OCI-LY1 (cell line): ENCODE measurements at regions not wholly inside any gene's neighbourhood (a gene's known extent, or its start where the extent isn't known, plus 50 kb on each side); places are given as distances from the start of the nearest gene placed in this dataset.

Experiments used
- H2AFZ ChIP-seq: fragments of 200-600 bp; sonication (generic), shearing (Covaris generic); 2 replicates; pipeline ENCODE4 v1.6.0; 2014; ENCODE audit warnings: antibody characterized with exemption, mild to moderate bottlenecking, low read length
- H3F3A ChIP-seq: fragments of 200-600 bp; sonication (generic), shearing (Covaris generic); 2 replicates; pipeline ENCODE4 v1.6.0; 2014; ENCODE audit warnings: mild to moderate bottlenecking, antibody characterized with exemption, low read length, moderate library complexity; ENCODE audit not compliant: insufficient read depth
- H3K27ac ChIP-seq: fragments of 200-600 bp; sonication (generic); 2 replicates; pipeline ENCODE4 v1.5.1; 2014; ENCODE audit warnings: low read length, mixed run types, mild to moderate bottlenecking, low read depth; ENCODE audit not compliant: poor library complexity, severe bottlenecking
- H3K27me3 ChIP-seq: fragments of 200-600 bp; sonication (generic); 2 replicates; pipeline ENCODE4 v1.6.0; 2014; ENCODE audit warnings: antibody characterized with exemption, mild to moderate bottlenecking, low read length, moderate library complexity; ENCODE audit not compliant: insufficient read depth
- H3K36me3 ChIP-seq: fragments of 200-600 bp; sonication (generic); 2 replicates; pipeline ENCODE4 v1.6.1; 2014; ENCODE audit warnings: mild to moderate bottlenecking, antibody characterized with exemption, low read length, moderate library complexity, mixed read lengths; ENCODE audit not compliant: insufficient read depth
- H3K4me1 ChIP-seq: fragments of 200-600 bp; sonication (generic); 2 replicates; pipeline ENCODE4 v1.5.1; 2014; ENCODE audit warnings: mild to moderate bottlenecking, low read length, moderate library complexity; ENCODE audit not compliant: insufficient read depth, severe bottlenecking
- H3K4me2 ChIP-seq: fragments of 200-600 bp; sonication (generic), shearing (Covaris generic); 2 replicates; pipeline ENCODE4 v1.6.1; 2014; ENCODE audit warnings: low read length
- H3K4me3 ChIP-seq: fragments of 200-600 bp; sonication (generic); 2 replicates; pipeline ENCODE4 v1.5.1; 2014; ENCODE audit warnings: low read length, low read depth, mild to moderate bottlenecking, mixed read lengths; ENCODE audit not compliant: poor library complexity, severe bottlenecking
- H3K79me2 ChIP-seq: fragments of 200-600 bp; shearing (Covaris generic); 2 replicates; pipeline ENCODE4 v1.6.1; 2016; ENCODE audit warnings: mixed run types, low read length, mixed read lengths; ENCODE audit not compliant: insufficient read depth
- H3K9ac ChIP-seq: fragments of 200-600 bp; sonication (generic), shearing (Covaris generic); 2 replicates; pipeline ENCODE4 v1.6.1; 2014; ENCODE audit warnings: mild to moderate bottlenecking, low read length, mixed read lengths
- H3K9me2 ChIP-seq: fragments of 200-600 bp; sonication (generic), shearing (Covaris generic); 2 replicates; pipeline ENCODE4 v1.6.1; 2014; ENCODE audit warnings: low read depth, mild to moderate bottlenecking, low read length, mixed read lengths
- H3K9me3 ChIP-seq: fragments of 200-600 bp; shearing (Covaris generic); 2 replicates; pipeline ENCODE4 v1.6.1; 2014; ENCODE audit warnings: low read length, mixed read lengths
- H4K20me1 ChIP-seq: fragments of 200-600 bp; sonication (generic), shearing (Covaris generic); 2 replicates; pipeline ENCODE4 v1.6.0; 2016; ENCODE audit warnings: mild to moderate bottlenecking, low read length; ENCODE audit not compliant: insufficient read depth
- CTCF ChIP-seq: fragments of 200-600 bp; sonication (generic), shearing (Covaris generic); IDR thresholded peaks from 2 replicates; pipeline ENCODE4 v1.5.1; 2017; ENCODE audit warnings: mild to moderate bottlenecking, antibody characterized with exemption, low read length, moderate library complexity, mixed read lengths
- EZH2 ChIP-seq: fragments of 200-600 bp; sonication (generic), shearing (Covaris generic); IDR thresholded peaks from 2 replicates; pipeline ENCODE4 v1.8.0; 2017; ENCODE audit warnings: borderline replicate concordance, mixed run types, mild to moderate bottlenecking, antibody characterized with exemption, low read length, moderate library complexity, mixed read lengths

DNA sequence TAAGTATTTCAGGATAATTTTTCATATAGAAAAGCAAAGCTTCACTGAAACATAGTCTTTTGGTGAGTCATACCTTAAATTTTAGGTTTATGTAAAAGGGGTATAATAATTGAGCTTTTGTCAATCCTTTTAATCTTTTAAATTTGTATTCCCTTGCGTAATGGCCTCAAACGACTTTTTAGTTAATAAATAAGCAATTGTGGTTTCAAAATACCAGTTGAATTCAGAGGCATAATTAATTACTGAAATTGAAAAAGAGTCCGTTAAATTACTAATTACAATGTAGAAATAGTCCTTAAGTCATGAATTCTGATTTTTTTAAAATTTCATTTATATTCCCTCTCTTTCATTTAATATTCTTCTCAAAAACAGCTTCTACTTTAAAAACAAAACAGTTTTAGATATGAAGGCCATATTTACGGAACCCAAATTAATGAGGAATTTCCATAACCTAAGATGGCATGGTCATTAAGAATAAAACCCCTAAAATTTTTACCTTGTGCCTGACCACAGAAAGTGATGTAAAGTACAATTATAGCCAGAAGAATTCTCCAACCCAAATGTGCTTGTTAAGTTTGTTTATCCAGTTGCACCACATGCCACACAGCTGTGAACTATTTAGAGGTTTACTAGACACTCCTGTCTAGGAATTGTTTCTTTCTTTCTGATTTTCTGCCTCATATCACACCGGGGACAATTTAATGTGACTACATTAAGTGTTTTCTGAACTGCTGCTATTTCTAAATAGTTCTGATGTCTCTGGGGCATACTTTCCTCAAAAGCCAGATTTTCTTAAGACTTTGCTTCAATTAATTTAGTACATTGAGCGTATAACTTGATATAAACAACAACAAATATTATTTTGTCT, 60.7 kb upstream of the ITGA4 start:
- Histone ChIP-seq H3K9me2 (no peaks in the 10 kb centered on the region), H3K9ac (no peak overlapping the region), H4K20me1 (no peaks in the 10 kb centered on the region), H3K4me1 (peaks cover 54% of the 10 kb centered on the region), H3K4me2 (no peak overlapping the region), H2AFZ (no peak overlapping the region), H3K36me3 (no peaks in the 10 kb centered on the region), H3K79me2 (no peaks in the 10 kb centered on the region), H3K27ac (no peak overlapping the region), H3K27me3 (no peaks in the 10 kb centered on the region), H3K4me3 (no peak overlapping the region), H3F3A (no peaks in the 10 kb centered on the region), H3K9me3 (no peaks in the 10 kb centered on the region)
- TF ChIP-seq EZH2 (no peak), CTCF (no peak)

DNA sequence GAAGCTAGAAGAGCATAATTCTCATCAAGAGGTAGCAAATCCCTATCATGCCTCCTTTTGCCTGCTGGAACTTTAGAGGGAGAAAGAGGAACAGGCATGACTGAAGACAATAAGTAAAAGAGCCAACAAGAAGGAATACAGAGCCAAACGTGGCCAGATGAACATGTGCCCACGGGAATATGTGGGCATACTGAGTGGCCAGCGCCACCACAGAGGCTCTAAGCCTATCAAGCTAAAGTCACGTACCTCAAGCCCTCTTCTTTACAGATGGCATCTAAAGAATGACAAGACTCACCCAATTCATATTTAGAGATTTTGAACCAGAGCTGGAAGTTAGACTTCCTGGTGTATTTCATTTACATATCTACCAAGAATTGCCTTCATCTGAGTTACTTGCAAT, 59.9 kb upstream of the ITGA4 start:
- Histone ChIP-seq H3K4me2 (no peak overlapping the region), H3K4me1 (peaks cover 55% of the 10 kb centered on the region), H3K79me2 (no peaks in the 10 kb centered on the region), H3F3A (no peaks in the 10 kb centered on the region), H3K27me3 (no peaks in the 10 kb centered on the region), H3K9me3 (no peaks in the 10 kb centered on the region), H3K9ac (no peak overlapping the region), H3K27ac (no peak overlapping the region), H4K20me1 (no peaks in the 10 kb centered on the region), H3K4me3 (no peak overlapping the region), H2AFZ (no peak overlapping the region), H3K9me2 (no peaks in the 10 kb centered on the region), H3K36me3 (no peaks in the 10 kb centered on the region)
- TF ChIP-seq EZH2, result no peak
- TF ChIP-seq CTCF, result no peak

DNA sequence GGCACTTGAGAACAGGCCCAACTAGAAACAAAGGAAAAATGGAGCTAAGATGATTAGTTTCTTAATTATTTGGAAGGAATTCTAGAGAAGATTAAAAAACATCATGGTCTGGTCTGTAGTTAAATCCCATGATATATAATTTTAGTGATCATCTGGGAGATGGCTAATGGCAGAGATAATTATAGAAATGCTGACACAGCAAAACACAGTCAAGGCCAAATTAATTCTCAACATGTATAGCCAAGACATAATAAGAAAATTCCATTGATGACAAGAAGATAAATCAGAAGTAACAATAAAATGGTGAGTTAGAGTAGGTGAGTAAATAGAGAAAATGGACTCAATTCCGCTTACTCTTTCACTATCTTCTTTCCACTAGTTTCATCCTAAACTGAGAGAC, 59.2 kb upstream of the ITGA4 start:
- Histone ChIP-seq H3K27me3 (no peaks in the 10 kb centered on the region), H3K79me2 (no peaks in the 10 kb centered on the region), H4K20me1 (no peaks in the 10 kb centered on the region), H3K4me1 (peaks cover 62% of the 10 kb centered on the region), H3K4me3 (no peak overlapping the region), H3K9me2 (no peaks in the 10 kb centered on the region), H2AFZ (no peak overlapping the region), H3F3A (no peaks in the 10 kb centered on the region), H3K9me3 (no peaks in the 10 kb centered on the region), H3K9ac (no peak overlapping the region), H3K27ac (no peak overlapping the region), H3K4me2 (no peak overlapping the region), H3K36me3 (no peaks in the 10 kb centered on the region)
- TF ChIP-seq EZH2 (no peak), CTCF (no peak)
